Ishikawa (cell line): ENCODE measurements at regions not wholly inside any gene's neighbourhood (a gene's known extent, or its start where the extent isn't known, plus 50 kb on each side); places are given as distances from the start of the nearest gene placed in this dataset.

Experiments
- CEBPB ChIP-seq: IDR thresholded peaks from 2 replicates; pipeline ENCODE4 v1.6.1; 2012
- CREB1 ChIP-seq: IDR thresholded peaks from 2 replicates; pipeline ENCODE4 v1.6.1; 2012; ENCODE audit warnings: low read depth
- EGR1 ChIP-seq: IDR thresholded peaks from 2 replicates; pipeline ENCODE4 v1.6.1; 2012
- EP300 ChIP-seq: IDR thresholded peaks from 2 replicates; pipeline ENCODE4 v1.6.1; 2012; ENCODE audit warnings: borderline replicate concordance
- FOXM1 ChIP-seq: IDR thresholded peaks from 2 replicates; pipeline ENCODE4 v1.6.1; 2012; ENCODE audit warnings: low read depth, borderline replicate concordance
- NFIC ChIP-seq: IDR thresholded peaks from 2 replicates; pipeline ENCODE4 v1.6.1; 2012
- RAD21 ChIP-seq: IDR thresholded peaks from 2 replicates; pipeline ENCODE4 v1.6.1; 2012; ENCODE audit warnings: low read depth
- TAF1 ChIP-seq: IDR thresholded peaks from 2 replicates; pipeline ENCODE4 v1.6.1; 2012; ENCODE audit warnings: low read depth, mild to moderate bottlenecking
- TCF12 ChIP-seq: IDR thresholded peaks from 2 replicates; pipeline ENCODE4 v1.6.1; 2012; ENCODE audit warnings: low read depth
- TEAD4 ChIP-seq: IDR thresholded peaks from 2 replicates; pipeline ENCODE4 v1.6.1; 2012
- USF1 ChIP-seq: IDR thresholded peaks from 2 replicates; pipeline ENCODE4 v1.6.1; 2012
- YY1 ChIP-seq: IDR thresholded peaks from 2 replicates; pipeline ENCODE4 v1.6.1; 2012; ENCODE audit warnings: low read depth
- ZBTB7A ChIP-seq: IDR thresholded peaks from 2 replicates; pipeline ENCODE4 v1.6.1; 2012; ENCODE audit warnings: low read depth
- TF ChIP-seq, protein P1 (sequence below): IDR thresholded peaks from 2 replicates; pipeline ENCODE4 v1.6.1; 2012
- TF ChIP-seq, protein P2 (sequence below): IDR thresholded peaks from 2 replicates; pipeline ENCODE4 v1.6.1; 2012; ENCODE audit warnings: low read depth, mild to moderate bottlenecking

DNA sequence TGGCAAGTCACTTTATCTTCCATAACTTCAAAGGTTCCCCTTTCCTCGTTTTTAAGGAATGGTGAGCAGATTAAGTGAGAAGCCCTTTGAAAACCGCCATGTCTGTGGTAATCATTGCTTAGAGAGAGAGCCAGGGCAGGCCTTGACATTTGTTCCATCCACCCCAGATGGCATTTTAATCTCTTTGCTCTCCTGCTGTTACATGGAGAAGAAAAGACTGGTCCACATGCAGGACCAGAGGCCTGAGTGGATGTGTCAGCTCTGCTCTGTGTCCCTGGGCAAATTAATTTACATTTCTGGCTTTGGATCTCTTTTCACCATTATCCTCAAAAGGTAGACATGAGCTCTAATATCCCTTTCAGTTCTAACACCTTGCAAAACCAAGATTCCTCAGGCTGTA, 157.3 kb upstream of the LPP start:
- TF ChIP-seq, protein P1, sequence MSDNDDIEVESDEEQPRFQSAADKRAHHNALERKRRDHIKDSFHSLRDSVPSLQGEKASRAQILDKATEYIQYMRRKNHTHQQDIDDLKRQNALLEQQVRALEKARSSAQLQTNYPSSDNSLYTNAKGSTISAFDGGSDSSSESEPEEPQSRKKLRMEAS: no peak
- TF ChIP-seq EP300: no peak
- TF ChIP-seq CEBPB: no peak
- no peak for TF ChIP-seq NFIC
- TF ChIP-seq TCF12: no peak
- no peak for TF ChIP-seq EGR1
- no peak for TF ChIP-seq CREB1
- TF ChIP-seq YY1: no peak
- no peak for TF ChIP-seq ZBTB7A
- no peak for TF ChIP-seq TAF1
- TF ChIP-seq TEAD4: no peak
- TF ChIP-seq, protein P2, sequence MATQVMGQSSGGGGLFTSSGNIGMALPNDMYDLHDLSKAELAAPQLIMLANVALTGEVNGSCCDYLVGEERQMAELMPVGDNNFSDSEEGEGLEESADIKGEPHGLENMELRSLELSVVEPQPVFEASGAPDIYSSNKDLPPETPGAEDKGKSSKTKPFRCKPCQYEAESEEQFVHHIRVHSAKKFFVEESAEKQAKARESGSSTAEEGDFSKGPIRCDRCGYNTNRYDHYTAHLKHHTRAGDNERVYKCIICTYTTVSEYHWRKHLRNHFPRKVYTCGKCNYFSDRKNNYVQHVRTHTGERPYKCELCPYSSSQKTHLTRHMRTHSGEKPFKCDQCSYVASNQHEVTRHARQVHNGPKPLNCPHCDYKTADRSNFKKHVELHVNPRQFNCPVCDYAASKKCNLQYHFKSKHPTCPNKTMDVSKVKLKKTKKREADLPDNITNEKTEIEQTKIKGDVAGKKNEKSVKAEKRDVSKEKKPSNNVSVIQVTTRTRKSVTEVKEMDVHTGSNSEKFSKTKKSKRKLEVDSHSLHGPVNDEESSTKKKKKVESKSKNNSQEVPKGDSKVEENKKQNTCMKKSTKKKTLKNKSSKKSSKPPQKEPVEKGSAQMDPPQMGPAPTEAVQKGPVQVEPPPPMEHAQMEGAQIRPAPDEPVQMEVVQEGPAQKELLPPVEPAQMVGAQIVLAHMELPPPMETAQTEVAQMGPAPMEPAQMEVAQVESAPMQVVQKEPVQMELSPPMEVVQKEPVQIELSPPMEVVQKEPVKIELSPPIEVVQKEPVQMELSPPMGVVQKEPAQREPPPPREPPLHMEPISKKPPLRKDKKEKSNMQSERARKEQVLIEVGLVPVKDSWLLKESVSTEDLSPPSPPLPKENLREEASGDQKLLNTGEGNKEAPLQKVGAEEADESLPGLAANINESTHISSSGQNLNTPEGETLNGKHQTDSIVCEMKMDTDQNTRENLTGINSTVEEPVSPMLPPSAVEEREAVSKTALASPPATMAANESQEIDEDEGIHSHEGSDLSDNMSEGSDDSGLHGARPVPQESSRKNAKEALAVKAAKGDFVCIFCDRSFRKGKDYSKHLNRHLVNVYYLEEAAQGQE: no peak
- no peak for TF ChIP-seq USF1
- TF ChIP-seq FOXM1: no peak
- TF ChIP-seq RAD21: no peak

DNA sequence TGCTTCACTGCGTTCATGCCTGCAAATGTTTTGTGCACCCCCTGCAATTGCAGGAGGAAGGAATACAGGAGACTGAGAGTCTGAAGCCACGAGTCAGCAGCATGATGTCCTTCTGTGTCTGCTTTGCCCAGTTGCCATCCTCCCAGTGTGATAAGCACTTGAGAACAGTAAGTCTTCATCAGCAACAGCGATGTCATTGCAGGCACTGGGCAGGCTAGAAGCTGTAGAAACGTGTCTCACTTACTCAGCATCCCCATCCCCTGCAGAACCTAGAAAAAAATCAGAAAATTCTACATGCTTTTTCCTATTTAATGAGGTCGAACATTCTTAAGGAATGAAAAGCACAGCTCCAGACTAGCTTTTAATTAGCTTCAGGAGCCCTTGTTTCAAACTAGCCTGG, 156.5 kb upstream of the LPP start:
- TF ChIP-seq, protein P1: no peak
- no peak for TF ChIP-seq TEAD4

- no peak for TF ChIP-seq YY1
- no peak for TF ChIP-seq TCF12
- TF ChIP-seq USF1: no peak
- no peak for TF ChIP-seq ZBTB7A
- TF ChIP-seq TAF1: no peak
- no peak for TF ChIP-seq NFIC
Observed at GRCh38 chr3:187997946-187998561, 155.9 kb upstream of the LPP start.

- TF ChIP-seq NFIC: no peak
Observed at GRCh38 chr3:187998611-187999010, 155.3 kb upstream of the LPP start.

DNA sequence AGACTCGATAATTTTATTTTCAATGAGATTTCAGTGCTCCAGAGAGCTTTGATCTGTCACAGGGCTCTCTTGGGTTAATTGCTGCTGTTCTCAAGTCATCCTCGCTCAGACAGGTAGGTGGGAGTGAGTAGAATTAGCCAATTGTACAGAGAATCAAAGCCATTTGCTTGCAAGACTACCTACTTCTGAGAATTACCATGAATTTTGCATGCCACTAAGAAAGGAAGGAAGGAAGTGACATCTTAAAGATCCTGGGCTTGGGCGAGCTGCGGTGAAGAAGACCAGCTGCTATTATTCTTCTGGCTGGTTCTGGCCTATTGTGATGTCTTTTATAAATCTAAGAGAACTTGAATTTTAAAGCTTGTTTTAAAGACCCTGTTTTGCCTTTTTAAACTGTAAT, 154.1 kb upstream of the LPP start:
- no peak for TF ChIP-seq FOXM1
- TF ChIP-seq EP300: no peak

GRCh38 chr3:188000361-188000861, 153.5 kb upstream of the LPP start:
- TF ChIP-seq NFIC (peak; percentile 74), TEAD4 (no peak)

DNA sequence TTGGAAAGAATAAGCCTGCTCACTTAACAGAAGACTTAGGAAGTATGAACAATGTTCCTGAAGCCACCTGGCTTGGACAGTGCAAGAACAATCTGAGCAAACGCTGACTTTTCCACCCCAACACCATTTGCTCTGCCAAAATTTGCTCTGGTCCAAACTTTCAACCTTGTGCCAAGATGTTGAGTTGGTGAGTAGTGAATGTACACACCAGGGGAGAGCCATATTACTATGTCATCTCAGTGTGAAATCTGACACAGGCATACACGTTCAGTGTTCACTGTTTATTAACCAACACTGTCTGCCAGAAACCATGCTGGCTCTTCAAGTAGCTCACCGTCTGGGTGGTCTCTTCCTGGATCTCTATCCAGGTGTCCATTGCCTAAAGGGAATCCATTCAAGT, 152.9 kb upstream of the LPP start:
- TF ChIP-seq EGR1 (no peak), NFIC (0 out of 2 replicates have a peak, but pooled peaks have one; percentile 8), RAD21 (no peak), YY1 (no peak)

- TF ChIP-seq, protein P2: no peak
Observed at GRCh38 chr3:188001926-188002325, 152.0 kb upstream of the LPP start.
